Heart right ventricle (tissue), 16 donors: ENCODE measurements at regions not wholly inside any gene's neighbourhood (a gene's known extent, or its start where the extent isn't known, plus 50 kb on each side); places are given as distances from the start of the nearest gene placed in this dataset.
A peak's percentile ranks its signal among the peaks of the same experiment; 100 is the strongest.

Experiments used
- ATAC-seq, 8 donors: fragments of 200-7000 bp; cut with Tn5 transposase; one replicate each; pipeline ENCODE4 v1.9.1; 2020; ENCODE audit warnings: mild to moderate bottlenecking in 8 of 8, moderate library complexity in 8 of 8, moderate number of reproducible peaks in 1 of 8
- DNase-seq, 2 donors: peaks; one replicate each; pipeline ENCODE4 v3.0.0-alpha.2; 2020
- H3K27ac ChIP-seq, 10 donors: fragments of 200-600 bp; sonication (generic) in 2 of 10; one replicate each; pipeline versions ENCODE4 v1.5.0 to v1.8.0; 2020 to 2022; ENCODE audit warnings: mild to moderate bottlenecking in 3 of 10
- H3K27me3 ChIP-seq, 7 donors: fragments of 200-600 bp; one replicate each; pipeline ENCODE4 v1.8.0; 2021 to 2022; ENCODE audit warnings: mild to moderate bottlenecking in 2 of 7
- H3K36me3 ChIP-seq, 9 donors: fragments of 200-600 bp; sonication (generic) in 1 of 9; one replicate each; pipeline versions ENCODE4 v1.5.0 to v1.8.0; 2020 to 2022; ENCODE audit warnings: mild to moderate bottlenecking in 2 of 9
- H3K4me1 ChIP-seq, 9 donors: fragments of 200-600 bp; sonication (generic) in 1 of 9; one replicate each; pipeline versions ENCODE4 v1.5.0 to v1.8.0; 2020 to 2022; ENCODE audit warnings: mild to moderate bottlenecking in 4 of 9
- H3K4me3 ChIP-seq, 10 donors: fragments of 200-600 bp; sonication (generic) in 2 of 10; one replicate each; pipeline versions ENCODE4 v1.5.0 to v1.8.0; 2020 to 2022; ENCODE audit warnings: mild to moderate bottlenecking in 7 of 10, moderate library complexity in 2 of 10
- H3K9me3 ChIP-seq, 11 donors: fragments of 200-600 bp in 10 of 11; sonication (generic) in 2 of 11; one replicate each; pipeline versions ENCODE4 v1.5.0 to v1.8.0; 2013 to 2022; ENCODE audit warnings: mild to moderate bottlenecking in 2 of 11, control low read depth in 1 of 11, moderate library complexity in 1 of 11
- WGBS, 2 donors: extraction: QIAGEN DNeasy Blood & Tissue Kit; methylation state at CpG; one replicate each; pipeline ENCODE4 v1.1.7; 2013; ENCODE audit warnings: inconsistent platforms in 1 of 2; 5-methylcytosine and 5-hydroxymethylcytosine counted together
- intact Hi-C, 10 donors: fragments of 100-400 bp; cut with DNase I; formaldehyde crosslinking; loops; one replicate each; pipeline versions ENCODE4 v1.11.1 to v1.14.2; 2022
- TF ChIP-seq, protein P1 (sequence below), 9 donors: fragments of 200-600 bp; sonication (generic) in 2 of 9; IDR thresholded peaks; one replicate each; pipeline versions ENCODE4 v1.5.0 to v1.8.0; 2021 to 2022; ENCODE audit warnings: antibody characterized with exemption in 9 of 9, mild to moderate bottlenecking in 5 of 9, moderate library complexity in 1 of 9
- donor health status: Arrhythmogenic right ventricular cardiomyopathy.
- donor health status: ischemic (EF 13 %, LVEDD 7.1; RV severe dilation, severe dysfunction).
- donor health status: healthy with polysubstance abuse.
- donor health status: DM: no; HTN: yes; CAD: no.
- donor health status: DM: no; HTN: no; CAD: no.
- donor health status: ischemic (EF 25% LVEDD 6.9; RV normal size, moderate dysfunction).
- donor health status: ischemic (EF 25% LVEDD 5.7; RV mildly dilated, moderate dysfunction).
- donor health status: healthy.
- donor health status: DM: yes; HTN: yes; CAD: no.
- donor health status: Ischemic cardiomyopathy.
- donor health status: ischemic (EF 35%, LVEDD 5.7; RV mildly dilated, moderate dysfunction).
- donor health status: nonischemic (EF 11% LVEDD 7.7; RV severe dilation, severe dysfunction).
- donor health status: DM: yes; HTN: yes; CAD: no.
- donor health status: PGD.
- donor health status: ischemic (EF 29% LVEDD 5.4; RV normal size, mild dysfunction).
- donor health status: nonischemic (EF 23%, LVEDD 6.1; RV moderate dilation, normal function).

DNA sequence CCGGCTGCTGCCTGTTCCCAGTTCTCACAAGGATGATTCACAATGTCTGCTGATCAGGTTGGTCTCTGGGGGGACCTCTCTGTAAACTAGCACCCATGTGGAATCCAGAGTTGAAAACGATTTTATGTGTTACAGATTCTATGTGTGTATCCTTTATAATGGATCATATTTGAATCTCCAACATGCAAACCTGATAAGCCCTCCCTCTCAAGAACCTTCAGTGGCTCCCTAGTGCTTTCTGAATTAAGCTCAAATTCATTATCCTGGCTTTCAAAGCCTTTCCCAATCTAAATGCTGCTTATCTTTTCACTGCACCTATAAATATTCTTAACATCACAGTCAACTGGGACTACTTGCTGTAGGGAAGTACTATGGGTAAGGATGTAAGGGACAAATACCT, 166.8 kb upstream of the USP24 start:
- DNase-seq (no peak), ATAC-seq (no peak)
- no peaks in the 10 kb centered on the region for H3K9me3 ChIP-seq
- 77 to 82% methylated on average over 2 of the region's 2 CpGs for WGBS, 2 donors
- intact Hi-C loops, result no loop called here
- H3K27me3 ChIP-seq, result no peaks in the 10 kb centered on the region
- H3K4me3 ChIP-seq, result no peak overlapping the region
- no peaks in the 10 kb centered on the region for H3K4me1 ChIP-seq
- no peaks in the 10 kb centered on the region for H3K36me3 ChIP-seq
- TF ChIP-seq, protein P1, sequence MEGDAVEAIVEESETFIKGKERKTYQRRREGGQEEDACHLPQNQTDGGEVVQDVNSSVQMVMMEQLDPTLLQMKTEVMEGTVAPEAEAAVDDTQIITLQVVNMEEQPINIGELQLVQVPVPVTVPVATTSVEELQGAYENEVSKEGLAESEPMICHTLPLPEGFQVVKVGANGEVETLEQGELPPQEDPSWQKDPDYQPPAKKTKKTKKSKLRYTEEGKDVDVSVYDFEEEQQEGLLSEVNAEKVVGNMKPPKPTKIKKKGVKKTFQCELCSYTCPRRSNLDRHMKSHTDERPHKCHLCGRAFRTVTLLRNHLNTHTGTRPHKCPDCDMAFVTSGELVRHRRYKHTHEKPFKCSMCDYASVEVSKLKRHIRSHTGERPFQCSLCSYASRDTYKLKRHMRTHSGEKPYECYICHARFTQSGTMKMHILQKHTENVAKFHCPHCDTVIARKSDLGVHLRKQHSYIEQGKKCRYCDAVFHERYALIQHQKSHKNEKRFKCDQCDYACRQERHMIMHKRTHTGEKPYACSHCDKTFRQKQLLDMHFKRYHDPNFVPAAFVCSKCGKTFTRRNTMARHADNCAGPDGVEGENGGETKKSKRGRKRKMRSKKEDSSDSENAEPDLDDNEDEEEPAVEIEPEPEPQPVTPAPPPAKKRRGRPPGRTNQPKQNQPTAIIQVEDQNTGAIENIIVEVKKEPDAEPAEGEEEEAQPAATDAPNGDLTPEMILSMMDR (IDR thresholded peaks at IDR 0.05), result no peak
- H3K27ac ChIP-seq, result no peak overlapping the region

DNA sequence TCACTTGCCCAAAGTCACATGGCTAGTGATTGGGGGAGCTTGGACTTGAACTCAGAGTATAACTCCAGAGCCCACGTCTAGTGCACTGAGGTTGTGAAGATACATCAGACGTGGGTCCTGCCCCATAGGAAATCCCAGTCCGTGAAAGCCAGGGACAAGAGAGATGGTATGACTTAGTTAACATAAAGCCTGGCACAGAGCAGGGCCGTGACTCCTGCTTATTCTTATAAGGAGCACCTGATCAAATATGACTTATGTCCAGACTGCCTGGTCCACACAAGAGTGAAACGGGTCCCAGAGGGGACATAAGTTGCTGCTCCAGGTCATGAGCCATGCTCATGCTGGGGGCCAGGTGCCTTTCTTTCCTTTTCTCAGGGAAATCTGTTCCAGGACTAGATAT, 166.3 kb upstream of the USP24 start:
- ATAC-seq (no peak), DNase-seq (no peak)
- H3K4me1 ChIP-seq, result no peaks in the 10 kb centered on the region
- no peaks in the 10 kb centered on the region for H3K27me3 ChIP-seq
- intact Hi-C loops, result no loop called here
- H3K36me3 ChIP-seq, result no peaks in the 10 kb centered on the region
- TF ChIP-seq, protein P1 (IDR thresholded peaks at IDR 0.05), result no peak
- 94 to 98% methylated on average over 5 of the region's 5 CpGs for WGBS, 2 donors
- no peak overlapping the region for H3K27ac ChIP-seq
- no peak overlapping the region for H3K4me3 ChIP-seq
- no peaks in the 10 kb centered on the region for H3K9me3 ChIP-seq

DNA sequence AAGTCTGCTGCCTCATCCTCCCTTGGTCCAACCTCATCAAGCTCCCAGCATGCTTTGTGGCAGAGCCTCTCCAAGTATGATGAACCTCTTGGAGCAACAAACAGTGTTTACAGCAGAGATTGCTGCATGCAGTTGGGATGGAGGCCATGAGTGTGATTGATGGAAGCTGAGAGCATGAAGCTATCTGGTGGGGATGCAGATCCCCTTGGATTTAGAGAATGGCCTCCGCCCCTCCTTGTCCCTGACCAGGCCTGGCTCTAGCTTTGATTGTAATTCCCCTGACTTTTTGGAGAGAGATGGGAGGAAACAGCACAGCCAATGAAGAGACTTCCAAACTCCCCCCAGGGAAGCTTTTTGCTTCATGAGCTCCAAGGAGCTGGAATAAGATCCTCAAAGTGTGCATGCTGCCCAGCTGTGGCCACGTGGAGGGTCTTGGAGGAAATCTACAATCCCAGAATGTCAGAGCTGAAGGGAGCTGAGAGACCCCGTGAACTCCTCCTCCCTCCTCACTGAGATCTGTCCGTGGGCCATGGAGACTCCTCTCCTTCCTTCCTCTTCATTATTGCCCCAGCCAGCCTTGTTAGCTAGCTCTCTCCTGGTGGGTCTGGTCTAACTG, 165.3 kb upstream of the USP24 start:
- Histone ChIP-seq H3K27me3 (no peaks in the 10 kb centered on the region), H3K4me3 (no peak overlapping the region), H3K4me1 (peaks cover 0 to 6% (median 0%) of the 10 kb centered on the region in 9 donors), H3K9me3 (no peaks in the 10 kb centered on the region), H3K27ac (no peak overlapping the region), H3K36me3 (no peaks in the 10 kb centered on the region)
- intact Hi-C loops, result no loop called here
- 59 to 71% methylated on average over 4 of the region's 4 CpGs for WGBS, 2 donors
- TF ChIP-seq, protein P1 (IDR thresholded peaks at IDR 0.05), result no peak
- no peak for DNase-seq
- ATAC-seq, result peak in 5 of 8 donors; percentile 24 to 71 (median 30)

DNA sequence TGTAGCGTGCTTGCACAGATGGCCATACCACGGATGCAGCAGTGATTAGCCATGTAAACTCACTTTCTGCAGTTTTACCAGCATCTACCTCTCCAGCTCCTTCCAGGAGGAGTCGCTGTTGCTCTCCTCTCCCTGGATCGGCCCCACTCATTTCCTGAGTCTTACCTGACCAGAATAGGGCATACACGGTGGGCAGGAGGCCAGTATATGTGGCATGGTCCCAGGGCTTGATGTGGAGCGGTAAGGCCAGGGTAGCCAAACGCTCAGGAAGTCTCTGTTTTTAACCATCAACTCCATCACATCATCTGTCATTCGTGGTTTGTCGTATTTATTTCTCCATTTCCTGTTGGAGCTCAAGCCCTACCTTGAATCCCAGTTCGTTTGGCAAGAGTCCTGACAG, 163.4 kb upstream of the USP24 start:
- ATAC-seq (peak in 1 of 8 donors; percentile 49), DNase-seq (no peak)
- H3K36me3 ChIP-seq, result no peaks in the 10 kb centered on the region
- no peak overlapping the region for H3K27ac ChIP-seq
- H3K4me1 ChIP-seq, result peaks cover 0 to 14% (median 0%) of the 10 kb centered on the region in 9 donors
- H3K9me3 ChIP-seq, result no peaks in the 10 kb centered on the region
- intact Hi-C loops, result loop anchor here in 9 of 10 donors (1.0 to 10.0 kb wide), 6 partner anchors 516 to 1209 kb away; no protein-coding TSS in a partner anchor
- H3K27me3 ChIP-seq, result no peaks in the 10 kb centered on the region
- H3K4me3 ChIP-seq, result no peak overlapping the region
- TF ChIP-seq, protein P1 (IDR thresholded peaks at IDR 0.05), result peak in 7 of 9 donors; percentile 41 to 59 (median 49)
- 55 to 60% methylated on average over 10 of the region's 10 CpGs for WGBS, 2 donors
